ENCODE measurements at regions not wholly inside any gene's neighbourhood (a gene's known extent, or its start where the extent isn't known, plus 50 kb on each side); places are given as distances from the start of the nearest gene placed in this dataset.

GRCh38 chr10:131629026-131629770 lies 271.6 kb upstream of the PPP2R2D start:
- H3K27me3 ChIP-seq, result no peaks in the 10 kb centered on the region
- H3K36me3 ChIP-seq, result no peaks in the 10 kb centered on the region
- no peaks in the 10 kb centered on the region for H3K4me1 ChIP-seq
- H3K4me3 ChIP-seq (ENCODE audit: low read depth, low read length), result no peak overlapping the region
- DNase-seq, result no peak
- no peaks in the 10 kb centered on the region for H3K9me3 ChIP-seq
- no peak for TF ChIP-seq CTCF (IDR thresholded peaks at IDR 0.05; ENCODE audit: low read depth, low read length)

GRCh38 chr10:131630772-131631258 lies 270.0 kb upstream of the PPP2R2D start:
- H3K9me3 ChIP-seq, result no peaks in the 10 kb centered on the region
- H3K36me3 ChIP-seq, result no peaks in the 10 kb centered on the region
- no peaks in the 10 kb centered on the region for H3K27me3 ChIP-seq
- no peak for TF ChIP-seq CTCF (IDR thresholded peaks at IDR 0.05; ENCODE audit: low read depth, low read length)
- H3K4me1 ChIP-seq, result no peaks in the 10 kb centered on the region
- DNase-seq, result no peak
- no peak overlapping the region for H3K4me3 ChIP-seq (ENCODE audit: low read depth, low read length)

- no peaks in the 10 kb centered on the region for H3K27me3 ChIP-seq
- no peak for TF ChIP-seq CTCF (IDR thresholded peaks at IDR 0.05; ENCODE audit: low read depth, low read length)
- no peak overlapping the region for H3K4me3 ChIP-seq (ENCODE audit: low read depth, low read length)
- H3K9me3 ChIP-seq, result no peaks in the 10 kb centered on the region
- H3K36me3 ChIP-seq, result no peaks in the 10 kb centered on the region
- DNase-seq, result no peak
- H3K4me1 ChIP-seq, result no peaks in the 10 kb centered on the region
These were observed 269.2 kb upstream of the PPP2R2D start for GRCh38 chr10:131631619-131632018.

- no peak overlapping the region for H3K4me3 ChIP-seq (ENCODE audit: low read depth, low read length)
- H3K27me3 ChIP-seq, result no peaks in the 10 kb centered on the region
- H3K36me3 ChIP-seq, result no peaks in the 10 kb centered on the region
- TF ChIP-seq CTCF (IDR thresholded peaks at IDR 0.05; ENCODE audit: low read depth, low read length), result no peak
- no peaks in the 10 kb centered on the region for H3K4me1 ChIP-seq
- no peaks in the 10 kb centered on the region for H3K9me3 ChIP-seq
- no peak for DNase-seq
These were observed 265.2 kb upstream of the PPP2R2D start for GRCh38 chr10:131635564-131636015.

GRCh38 chr10:131636116-131636515 lies 264.7 kb upstream of the PPP2R2D start:
- Histone ChIP-seq H3K4me3 (ENCODE audit: low read depth, low read length) (no peak overlapping the region), H3K9me3 (no peaks in the 10 kb centered on the region), H3K4me1 (no peaks in the 10 kb centered on the region), H3K27me3 (no peaks in the 10 kb centered on the region), H3K36me3 (no peaks in the 10 kb centered on the region)
- DNase-seq, result no peak
- TF ChIP-seq CTCF (IDR thresholded peaks at IDR 0.05; ENCODE audit: low read depth, low read length), result no peak

Data from BE2C (cell line).